Esophagus muscularis mucosa (tissue), 4 donors: ENCODE measurements at regions not wholly inside any gene's neighbourhood (a gene's known extent, or its start where the extent isn't known, plus 50 kb on each side); places are given as distances from the start of the nearest gene placed in this dataset.

Experiments used
- DNase-seq: peaks from one replicate; pipeline ENCODE4 v3.0.0-alpha.2; 2017; ENCODE audit errors: extremely low spot score
- H3K27ac ChIP-seq, 4 donors: fragments of 200-600 bp; sonication (generic); replicated peaks in 1 of 4; 1 replicate in 3 of 4; 2 replicates in 1 of 4; pipeline ENCODE4 v1.5.1; 2016 to 2019; ENCODE audit warnings: mild to moderate bottlenecking in 1 of 4
- H3K27me3 ChIP-seq, 4 donors: fragments of 200-600 bp; sonication (generic); one replicate each; pipeline versions ENCODE4 v1.5.1 to v1.6.0; 2016 to 2019
- H3K36me3 ChIP-seq, 4 donors: fragments of 200-600 bp; sonication (generic); one replicate each; pipeline ENCODE4 v1.5.1; 2016 to 2019
- H3K4me1 ChIP-seq, 4 donors: fragments of 200-600 bp; sonication (generic); one replicate each; pipeline ENCODE4 v1.5.1; 2016 to 2019
- H3K4me3 ChIP-seq, 4 donors: fragments of 200-600 bp; sonication (generic); 1 replicate in 2 of 4; 2 replicates in 2 of 4; pipeline ENCODE4 v1.5.1; 2016 to 2019; ENCODE audit warnings: mild to moderate bottlenecking in 4 of 4, moderate library complexity in 1 of 4
- H3K9me3 ChIP-seq, 4 donors: fragments of 200-600 bp; sonication (generic); 1 replicate in 3 of 4; 2 replicates in 1 of 4; pipeline ENCODE4 v1.5.1; 2016 to 2019
- POLR2A ChIP-seq: fragments of 450-650 bp; IDR thresholded peaks from one replicate; pipeline ENCODE4 v1.6.1; 2017; ENCODE audit warnings: antibody characterized with exemption, moderate library complexity, mild to moderate bottlenecking, low read depth
- WGBS: methylation state at CpG from one replicate; pipeline ENCODE4 v1.1.5; 2018; 5-methylcytosine and 5-hydroxymethylcytosine counted together
- intact Hi-C: fragments of 100-400 bp; cut with DNase I; formaldehyde crosslinking; loops from one replicate; pipeline ENCODE4 v1.15.1; 2023

- Histone ChIP-seq H3K36me3 (no peaks in the 10 kb centered on the region), H3K4me1 (peaks cover 2 to 15% (median 14%) of the 10 kb centered on the region in 4 donors), H3K4me3 (no peak overlapping the region), H3K27me3 (no peaks in the 10 kb centered on the region), H3K27ac (no peak overlapping the region), H3K9me3 (no peaks in the 10 kb centered on the region)
- TF ChIP-seq POLR2A: no peak
- intact Hi-C loops: no loop called here
- WGBS: 68% methylated on average over 2 of the region's 2 CpGs
- DNase-seq: no peak
Measured at GRCh38 chr13:30567072-30567471, 50.6 kb upstream of the USPL1 start.
